Fibroblast of skin of left biceps (primary cell): ENCODE measurements at regions not wholly inside any gene's neighbourhood (a gene's known extent, or its start where the extent isn't known, plus 50 kb on each side); places are given as distances from the start of the nearest gene placed in this dataset.
"Not testable (repeated sequence)": the region's sequence is repeated elsewhere in the genome, so short reads cannot be mapped to it uniquely, and the experiment has no call there.

ENCODE experiments used
- DNase-seq, 2 experiments: peaks; one replicate each; pipeline ENCODE4 v3.0.0-alpha.2; 2013; ENCODE audit warnings: low read depth in 2 of 2

DNA sequence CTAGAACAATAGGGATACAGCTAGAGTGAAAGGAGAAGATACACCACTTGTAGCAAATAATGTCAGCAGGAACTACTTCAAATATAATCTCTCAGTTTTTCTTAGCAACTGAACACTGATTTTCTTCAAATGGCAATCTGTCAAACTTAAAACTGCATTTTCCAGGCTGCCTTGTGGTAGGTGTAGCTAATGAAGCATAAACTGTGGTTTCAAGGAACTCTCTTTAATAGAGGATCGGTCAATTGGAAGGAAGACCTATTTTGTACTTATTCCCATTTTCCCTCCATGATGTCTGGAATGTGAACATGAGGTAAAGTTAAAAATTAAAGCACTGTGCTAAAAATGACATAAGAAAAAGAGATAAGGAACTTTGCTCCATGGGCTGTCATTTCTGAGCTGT is 1261.9 kb downstream of the PCDH17 start:
- DNase-seq, result no peak

DNA sequence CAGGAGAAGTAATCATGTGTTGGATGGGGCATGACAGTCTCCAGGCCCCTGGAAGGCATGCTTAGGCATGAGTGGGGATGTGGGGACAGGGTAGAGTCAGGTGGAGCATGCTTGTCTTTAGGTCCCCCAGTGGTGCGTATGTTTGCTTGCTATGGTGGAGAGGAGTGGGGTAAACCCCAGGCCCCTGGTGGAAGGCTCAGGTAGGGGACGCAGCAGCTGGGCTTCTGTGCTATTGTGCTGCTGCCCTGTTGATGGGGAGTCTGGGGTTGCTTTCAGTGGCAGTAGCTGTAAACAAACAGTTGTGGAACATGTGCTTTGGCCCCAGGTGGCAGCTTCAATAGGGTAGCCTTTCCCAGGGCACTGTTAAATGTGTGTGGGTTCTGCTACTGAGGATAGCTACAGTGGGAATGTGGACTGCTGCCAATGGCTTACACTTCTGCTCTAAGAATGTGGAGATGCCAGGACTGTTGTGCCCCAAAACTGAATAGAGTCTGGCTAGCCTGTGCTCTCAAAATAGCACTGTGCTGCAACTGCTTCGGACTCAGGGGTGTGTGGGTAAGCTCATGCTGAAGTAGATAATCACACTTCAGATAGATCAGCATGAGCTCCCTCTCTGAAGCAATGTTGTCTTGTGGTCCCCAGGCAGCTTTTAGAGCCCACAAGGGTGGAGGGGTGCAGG is 1257.3 kb downstream of the DIAPH3 start:
- DNase-seq, result no peak

DNA sequence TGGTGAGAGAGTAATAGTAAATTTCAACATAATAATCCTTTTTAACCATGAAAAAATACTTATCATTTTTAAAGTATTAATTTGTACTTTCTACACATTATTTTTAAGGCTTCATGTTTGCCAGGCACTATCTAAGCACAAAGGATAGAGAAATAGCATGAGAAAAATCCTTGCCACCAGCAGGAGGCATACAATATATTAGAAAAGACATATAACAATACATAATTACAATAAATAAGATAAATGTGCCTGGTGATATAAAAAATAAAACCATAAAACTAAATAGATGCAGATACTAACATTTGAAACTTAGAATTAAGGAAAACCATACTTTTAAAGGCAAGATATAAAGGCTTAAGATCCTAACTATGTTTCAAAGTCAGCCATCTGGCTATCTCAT is 1256.4 kb downstream of the DIAPH3 start:
- no peak for DNase-seq

DNA sequence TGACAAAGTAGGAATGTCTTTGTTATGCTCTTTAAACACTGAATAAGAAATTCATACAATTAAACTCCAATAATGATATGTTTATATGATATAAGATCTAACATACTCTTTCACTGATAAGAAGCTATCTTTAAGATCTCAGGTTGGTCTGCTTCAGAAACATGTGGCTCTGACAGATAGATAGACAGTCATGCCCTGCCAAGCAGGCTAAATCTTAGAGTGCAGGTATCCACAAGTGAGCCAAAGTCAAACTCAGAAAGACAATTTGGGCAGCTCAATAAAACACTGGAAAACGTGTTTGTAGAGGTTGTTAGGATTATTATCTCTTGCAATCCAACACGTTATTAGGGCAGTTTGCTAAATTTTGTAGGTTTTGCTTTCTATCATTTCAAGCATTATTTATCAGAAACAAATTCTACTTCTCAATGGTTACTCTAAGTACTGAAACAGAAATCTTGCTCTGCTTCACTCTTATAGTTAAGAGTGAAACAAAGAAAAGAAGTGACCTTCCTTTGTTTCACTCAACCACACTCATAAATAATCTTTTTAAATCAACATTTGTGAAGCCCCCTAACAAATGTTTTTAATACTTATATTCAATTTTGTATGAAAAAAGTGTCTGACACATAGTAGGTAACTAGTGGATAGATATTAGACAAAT is 1255.6 kb downstream of the DIAPH3 start:
- DNase-seq, result no peak

DNA sequence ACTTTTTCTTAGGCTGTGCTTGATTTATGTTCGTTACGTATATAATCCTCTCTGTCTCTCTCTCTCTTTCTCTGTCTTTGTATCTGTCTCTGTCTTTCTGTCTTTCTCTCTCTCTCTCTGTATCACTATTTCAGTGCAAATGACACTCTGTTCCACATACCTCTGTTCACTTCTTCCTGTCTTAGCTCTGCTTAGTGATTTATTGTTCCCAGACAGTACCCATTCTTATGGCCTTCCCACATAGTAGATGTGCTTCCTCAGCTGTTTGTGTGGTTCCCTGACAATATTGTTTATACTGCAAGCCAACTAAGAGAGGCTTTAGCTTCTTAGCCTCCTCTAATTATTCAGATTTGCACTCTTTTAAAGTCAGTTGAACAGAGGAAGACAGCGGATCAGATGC is 1244.2 kb downstream of the DIAPH3 start:
- DNase-seq, result no peak

DNA sequence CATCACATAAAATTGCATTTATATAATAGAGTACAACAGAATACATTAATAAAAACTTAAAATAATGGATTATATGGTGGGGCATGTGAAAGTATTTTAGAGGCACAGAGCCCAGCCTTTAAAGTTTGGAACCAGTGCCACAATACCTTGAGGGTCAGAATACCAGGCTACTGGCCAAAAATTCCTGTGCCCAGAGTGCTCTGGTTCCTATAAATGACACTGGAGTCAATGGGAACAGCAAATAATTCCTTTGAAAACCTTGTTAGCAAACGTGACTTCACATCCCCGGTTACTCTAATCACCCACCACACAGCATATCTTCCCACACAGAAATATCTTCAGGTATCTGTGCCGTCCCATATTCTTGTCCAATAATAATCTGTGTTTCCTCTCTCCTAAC is 1242.6 kb downstream of the DIAPH3 start:
- DNase-seq, result no peak

DNA sequence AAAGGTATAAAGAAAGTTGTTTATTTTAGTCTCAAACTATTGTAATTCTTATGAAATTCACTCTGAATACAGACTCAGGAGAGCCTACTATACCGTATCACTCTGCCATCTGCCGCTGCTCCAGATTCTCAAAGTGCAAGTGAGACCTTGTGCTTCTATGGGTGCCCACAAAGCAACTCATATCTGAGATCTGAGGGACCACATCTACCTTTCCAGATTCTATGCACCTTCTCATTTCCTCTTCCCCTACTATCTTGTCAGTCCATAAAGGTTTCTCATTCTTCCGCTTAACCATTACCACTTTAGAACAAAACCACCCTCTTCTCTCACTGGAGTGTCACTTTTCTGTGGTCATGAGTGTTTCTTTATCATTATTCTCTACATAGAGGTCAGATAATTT is 1236.9 kb downstream of the DIAPH3 start:
- DNase-seq, result no peak

DNA sequence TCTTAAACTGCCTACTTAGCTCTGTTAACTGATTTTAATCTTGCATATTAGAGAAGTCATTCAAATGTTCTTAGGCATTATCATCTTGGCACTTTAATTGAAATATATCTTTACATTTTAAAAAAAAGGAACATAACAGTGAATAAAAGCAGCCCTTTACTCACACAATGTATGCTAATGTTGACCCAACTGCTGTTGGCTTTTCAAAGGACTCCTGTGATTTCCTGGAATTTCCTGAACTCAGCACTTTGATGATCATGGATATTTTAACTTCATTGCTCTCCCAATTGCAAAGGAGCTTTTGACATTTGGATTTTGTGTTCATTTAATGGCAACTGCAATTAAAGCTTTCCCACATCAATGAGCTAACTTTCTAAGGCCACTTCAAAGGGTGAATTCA is 1230.3 kb downstream of the DIAPH3 start:
- no peak for DNase-seq

DNA sequence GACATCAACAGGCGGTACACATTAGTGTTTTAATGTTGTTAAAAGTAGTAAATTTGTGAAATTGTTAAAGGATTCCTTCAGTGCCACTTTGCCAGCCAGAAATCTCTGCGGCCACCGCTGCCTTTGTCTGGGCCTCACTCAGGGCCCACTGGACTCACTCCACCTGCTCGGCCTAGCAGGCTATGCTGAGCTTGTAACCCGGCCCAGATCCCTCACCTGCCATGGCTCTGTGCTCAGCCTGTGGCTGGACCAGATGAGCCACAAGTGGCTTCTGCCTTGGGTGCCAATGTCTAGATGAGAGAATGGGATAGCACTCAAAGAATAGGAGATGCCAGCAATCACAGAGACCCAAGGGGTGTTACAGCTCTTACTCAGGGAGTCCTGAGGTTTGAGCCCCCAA is 1228.0 kb downstream of the DIAPH3 start:
- DNase-seq, result no peak

DNA sequence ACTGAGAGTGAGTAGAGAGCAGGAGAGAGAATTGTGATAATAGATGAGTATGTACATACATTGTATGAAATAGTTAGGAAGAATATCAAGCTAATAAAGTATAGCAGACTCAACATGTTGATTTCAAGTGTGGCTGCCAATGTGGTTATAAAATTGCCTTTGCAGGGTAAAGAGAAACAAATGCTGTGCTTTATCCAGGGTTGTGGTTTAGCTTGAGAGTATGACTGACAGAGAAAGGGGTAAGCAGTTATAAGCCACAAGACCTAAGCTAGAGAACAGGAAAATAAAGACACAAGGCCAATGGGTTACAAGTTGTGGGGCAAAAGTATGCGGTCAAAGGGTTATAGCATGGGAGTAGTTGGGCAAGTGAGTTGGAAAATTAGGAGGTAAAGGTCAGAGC is 1217.5 kb downstream of the DIAPH3 start:
- DNase-seq, result no peak

DNA sequence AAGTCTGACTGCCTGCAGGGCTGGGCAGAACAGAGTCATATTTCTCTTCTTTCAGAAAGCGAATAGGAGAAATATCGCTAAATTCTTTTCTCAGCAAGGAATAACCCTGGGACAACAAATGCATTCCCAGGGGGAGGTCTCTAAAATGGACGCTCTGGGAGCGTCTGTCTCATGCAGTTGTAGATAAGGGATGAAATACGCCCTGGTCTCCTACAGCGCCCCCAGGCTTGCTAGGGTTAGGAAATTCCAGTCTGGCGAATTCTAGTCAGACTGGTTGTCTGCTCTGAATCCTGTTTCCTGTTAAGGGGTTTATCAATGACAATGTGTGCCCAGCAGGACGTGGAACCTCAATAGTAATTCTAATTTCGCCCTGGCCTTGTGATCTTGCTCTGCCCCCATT is 1214.1 kb downstream of the DIAPH3 start:
- no peak for DNase-seq

DNA sequence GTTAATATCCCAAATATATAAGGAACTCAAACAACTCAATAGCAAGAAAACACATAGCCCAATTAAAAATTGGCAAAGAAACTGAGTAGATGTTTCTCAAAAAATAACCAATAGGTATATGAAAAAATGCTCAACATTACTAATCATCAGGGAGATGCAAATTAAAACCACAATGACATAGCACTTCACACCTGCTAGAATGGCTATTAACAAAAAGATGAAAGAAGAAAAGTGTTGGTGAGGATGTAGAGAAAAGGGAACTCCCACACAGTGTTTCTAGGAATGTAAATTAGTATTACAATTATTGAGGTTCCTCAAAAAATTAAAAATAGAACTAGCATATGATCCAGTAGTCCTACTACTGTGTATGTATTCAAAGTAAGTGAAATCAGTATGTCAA is 1212.8 kb downstream of the DIAPH3 start:
- DNase-seq, result no peak

DNA sequence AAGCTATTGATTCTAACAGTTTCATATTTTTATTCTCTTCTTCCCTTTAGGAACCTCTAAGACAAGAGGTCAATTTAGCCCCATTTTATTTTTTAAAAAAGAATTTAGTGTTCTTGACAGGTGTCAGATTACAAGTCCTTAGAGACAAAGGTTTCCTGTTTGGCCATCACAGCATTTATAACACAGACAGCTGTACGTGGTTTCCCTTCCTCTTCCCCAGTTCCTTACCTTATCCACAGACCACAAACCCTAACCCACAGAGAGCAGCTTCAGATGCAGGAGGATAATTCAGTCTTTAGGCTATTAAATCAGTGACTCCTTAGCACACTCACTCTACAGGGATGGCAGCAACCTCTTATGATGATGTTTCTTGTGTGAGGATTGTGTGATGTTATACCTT is 1210.1 kb downstream of the DIAPH3 start:
- DNase-seq, result no peak

DNA sequence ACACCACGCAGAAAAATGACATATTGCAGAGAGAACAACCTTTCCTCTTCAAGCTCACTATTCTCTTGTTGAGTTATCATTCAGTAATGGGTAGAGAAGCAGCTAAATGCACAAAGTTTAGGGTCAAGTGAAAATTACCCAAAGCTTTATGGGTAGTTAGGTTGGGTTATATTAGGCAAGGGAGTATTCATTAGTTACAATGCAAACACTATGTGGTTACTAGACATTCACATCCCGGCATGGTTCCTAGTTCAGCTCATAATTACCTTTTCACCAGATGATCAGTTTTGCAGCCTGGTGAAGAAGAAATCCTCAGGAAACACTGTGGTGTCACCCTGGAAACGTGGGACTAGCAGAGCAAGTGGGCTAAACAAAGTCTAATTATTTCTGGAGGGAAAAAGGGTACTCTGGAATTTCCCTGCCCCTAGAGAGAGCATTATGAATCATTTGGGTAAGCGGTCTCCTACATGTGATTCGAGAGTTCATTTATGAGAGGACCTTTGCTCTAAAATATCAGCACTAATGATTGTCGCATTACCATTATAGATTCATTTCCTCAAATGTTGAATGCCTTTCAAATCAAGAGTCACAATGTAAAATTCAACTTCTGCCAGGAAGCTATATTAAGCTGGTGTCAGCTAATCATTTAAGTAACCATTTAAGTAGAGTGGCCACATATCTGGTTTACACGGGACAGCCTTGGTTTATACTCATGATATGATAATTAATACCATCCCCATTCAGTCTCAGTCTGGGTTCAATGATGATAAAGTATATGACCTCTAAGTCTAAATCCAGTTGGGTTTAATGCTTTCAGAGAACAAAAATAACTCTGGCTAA is 1208.0 kb downstream of the DIAPH3 start:
- DNase-seq, result no peak

DNA sequence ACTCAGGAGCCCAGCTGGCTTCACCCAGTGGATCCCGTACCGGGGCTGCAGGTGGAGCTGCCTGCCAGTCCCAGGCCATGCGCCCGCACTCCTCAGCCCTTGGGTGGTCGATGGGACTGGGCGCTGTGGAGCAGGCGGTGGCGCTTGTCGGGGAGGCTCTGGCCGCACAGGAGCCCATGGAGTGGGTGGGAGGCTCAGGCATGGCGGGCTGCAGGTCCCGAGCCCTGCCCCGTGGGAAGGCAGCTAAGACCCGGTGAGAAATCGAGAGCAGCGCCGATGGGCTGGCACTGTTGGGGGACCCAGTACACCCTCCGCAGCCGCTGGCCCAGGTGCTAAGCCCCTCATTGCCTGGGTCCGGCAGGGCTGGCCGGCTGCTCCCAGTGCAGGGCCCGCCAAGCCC is 1205.6 kb downstream of the DIAPH3 start:
- DNase-seq, result not testable (repeated sequence)

DNA sequence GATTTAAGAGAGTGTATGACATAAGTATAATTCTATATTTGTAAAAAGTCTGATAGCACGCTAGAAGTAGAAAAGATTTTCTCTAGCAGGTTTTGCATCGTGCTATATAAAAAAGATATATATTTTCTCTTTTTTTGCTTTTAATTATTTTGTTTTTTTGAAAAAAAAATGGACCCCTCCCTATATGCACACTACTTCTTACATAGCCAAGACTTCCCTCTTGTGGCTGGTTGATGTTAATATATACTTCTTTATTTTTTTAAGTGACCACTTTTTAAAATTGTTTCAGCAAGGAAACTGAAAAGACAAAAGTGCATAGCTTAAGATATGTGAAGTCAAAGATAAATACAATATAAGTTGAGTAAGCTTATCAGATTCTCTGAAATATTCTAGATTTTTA is 1202.8 kb downstream of the DIAPH3 start:
- no peak for DNase-seq

DNA sequence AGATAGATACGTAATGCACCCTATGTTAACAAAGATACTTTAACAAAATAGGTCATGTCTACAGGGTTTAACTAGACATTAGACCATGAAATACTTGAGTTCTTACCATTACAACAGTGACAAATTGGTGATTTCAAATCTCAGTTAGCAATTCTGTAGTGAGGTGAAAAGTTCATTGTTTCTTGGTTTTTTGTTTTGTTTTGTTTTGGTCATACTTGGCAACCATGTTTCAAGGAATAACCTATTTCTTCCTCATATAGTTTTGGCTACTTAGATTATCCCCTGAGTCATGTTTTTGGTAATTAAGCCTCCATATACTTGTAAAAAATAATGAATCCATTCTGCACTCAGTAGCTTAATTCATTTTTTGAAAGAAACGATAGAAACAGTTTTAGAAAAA is 1200.4 kb downstream of the DIAPH3 start:
- no peak for DNase-seq

DNA sequence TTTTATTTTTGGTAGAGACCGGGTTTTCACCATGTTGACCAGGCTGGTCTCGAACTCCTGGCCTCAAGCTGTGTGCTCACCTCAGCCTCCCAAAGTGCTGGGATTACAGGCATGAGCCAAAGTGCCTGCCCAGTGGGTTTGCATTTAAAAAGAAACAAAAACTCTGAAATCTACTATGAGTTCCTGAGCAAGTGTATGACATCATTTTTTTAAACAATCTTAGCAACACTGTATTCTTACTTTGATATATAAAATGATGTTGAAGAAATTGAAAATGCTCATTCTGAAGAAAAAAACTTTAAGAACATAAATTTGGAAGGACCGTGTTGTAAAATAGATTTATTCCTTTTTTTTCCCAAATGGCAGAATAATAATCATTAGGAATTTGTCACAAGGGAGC is 1199.7 kb downstream of the DIAPH3 start:
- DNase-seq, result no peak

DNA sequence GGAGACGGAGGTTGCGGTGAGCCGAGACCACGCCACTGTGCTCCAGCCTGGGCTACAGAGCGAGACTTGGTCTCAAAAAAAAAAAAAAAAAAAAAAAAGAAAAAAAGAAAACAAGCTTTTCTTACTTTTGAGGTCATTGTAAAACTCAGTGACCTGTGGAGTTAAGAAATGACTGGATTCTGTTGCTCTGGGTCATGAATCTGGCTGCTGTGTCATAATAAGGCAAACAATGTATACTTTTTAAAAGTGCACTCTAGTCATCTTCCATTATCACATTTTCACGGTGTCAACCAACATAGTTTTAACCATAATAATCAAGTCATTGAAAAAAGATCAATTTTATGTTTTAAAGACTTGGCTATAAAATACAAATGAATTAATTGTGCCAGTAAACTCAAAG is 1186.6 kb downstream of the DIAPH3 start:
- DNase-seq, result no peak

DNA sequence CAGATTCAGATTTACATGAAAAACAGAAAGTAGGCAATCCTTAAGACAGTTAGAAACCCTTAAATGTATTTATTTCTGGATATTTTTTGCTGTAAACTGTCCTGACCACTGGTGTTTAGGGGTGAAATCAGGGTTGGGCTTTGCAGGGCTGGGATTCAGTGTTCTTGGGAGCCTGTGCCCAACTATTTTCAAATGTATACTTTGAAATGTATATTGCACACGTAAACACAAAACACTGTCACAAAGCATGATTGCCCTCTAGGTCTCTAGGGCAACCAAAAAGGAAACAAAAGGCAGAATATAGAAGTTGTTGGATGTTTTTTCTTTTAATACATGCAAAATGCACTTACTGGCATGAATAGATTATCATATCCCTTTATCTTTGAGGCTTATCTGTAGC is 1185.4 kb downstream of the DIAPH3 start:
- DNase-seq, result no peak

DNA sequence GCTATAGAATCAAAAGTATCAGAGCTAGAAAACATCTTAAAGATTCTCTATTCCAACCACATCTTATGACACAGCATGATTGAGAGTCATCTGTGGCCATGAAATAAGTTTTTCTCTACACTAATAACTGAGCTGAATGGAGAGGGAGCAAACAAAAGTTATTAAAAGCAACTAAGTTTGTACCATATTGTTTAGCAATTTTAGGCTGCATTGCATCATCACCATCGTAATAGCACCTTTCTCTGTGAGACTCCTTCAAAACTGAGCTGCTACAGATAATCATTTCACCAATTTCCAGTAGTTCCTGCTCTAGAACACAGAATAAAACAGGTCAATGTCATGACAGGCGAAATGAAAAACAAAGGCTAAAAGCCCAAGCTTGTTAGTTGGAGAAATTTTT is 1183.9 kb downstream of the DIAPH3 start:
- no peak for DNase-seq

DNA sequence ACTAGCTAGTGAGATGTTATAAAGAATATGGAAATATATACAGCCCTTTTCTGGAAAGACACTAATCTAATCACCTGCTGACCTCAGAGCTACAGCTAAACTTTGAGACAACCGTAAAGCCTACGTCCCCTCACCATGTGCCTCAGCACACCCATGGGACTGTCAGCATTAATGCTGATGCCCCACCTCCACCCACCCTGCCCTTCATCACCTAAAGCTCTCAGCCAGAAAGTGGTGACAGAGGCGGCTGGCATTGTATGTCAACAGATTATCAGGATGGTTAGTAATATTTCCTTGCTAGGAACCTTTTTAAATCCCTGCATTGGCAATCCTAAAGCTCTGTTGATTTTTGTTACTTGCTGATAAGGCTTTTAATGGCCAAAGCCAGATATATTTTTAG is 1177.9 kb downstream of the DIAPH3 start:
- no peak for DNase-seq

DNA sequence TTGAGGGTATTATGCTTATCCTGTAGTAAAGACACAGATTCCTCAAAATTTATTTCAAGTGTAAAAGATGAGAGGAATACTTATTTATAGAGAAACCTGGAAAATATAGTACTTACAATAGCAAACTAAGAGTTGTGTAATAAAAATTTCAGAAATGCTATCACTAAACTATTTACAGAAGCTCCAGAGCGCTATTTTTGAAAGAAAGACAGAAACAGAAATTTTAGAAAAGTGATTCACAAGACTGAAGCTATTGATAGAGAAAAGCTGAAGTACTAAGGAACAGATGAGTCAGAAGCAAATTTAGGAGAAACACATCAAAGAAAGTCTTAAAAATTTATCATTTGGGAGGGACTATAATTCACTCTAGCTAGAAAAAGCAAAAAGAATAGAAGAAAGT is 1174.2 kb downstream of the DIAPH3 start:
- no peak for DNase-seq
